ENCODE measurements at regions not wholly inside any gene's neighbourhood (a gene's known extent, or its start where the extent isn't known, plus 50 kb on each side); places are given as distances from the start of the nearest gene placed in this dataset.
"Not testable (repeated sequence)": the region's sequence is repeated elsewhere in the genome, so short reads cannot be mapped to it uniquely, and the experiment has no call there.

DNA sequence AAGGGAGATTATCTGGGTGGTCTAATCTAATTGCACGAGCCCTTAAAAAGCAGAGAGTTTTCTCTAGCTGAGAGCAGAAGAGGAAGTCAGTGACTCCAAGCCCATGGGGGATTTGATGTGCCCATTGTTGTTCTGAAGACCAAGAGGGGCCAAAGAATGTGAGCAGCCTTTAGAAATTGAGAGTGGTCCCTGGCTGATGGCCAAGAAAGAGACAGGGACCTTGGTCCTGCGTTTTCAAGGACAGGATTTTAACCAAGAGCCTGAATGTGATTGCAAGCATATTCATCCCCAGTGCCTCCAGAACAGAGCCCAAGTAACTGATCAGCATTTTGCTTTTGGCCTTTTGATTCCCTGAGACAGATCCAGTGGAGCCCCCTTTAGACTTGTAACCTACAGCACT lies 1353.9 kb downstream of the AACS start:
- DNase-seq: no peak

DNA sequence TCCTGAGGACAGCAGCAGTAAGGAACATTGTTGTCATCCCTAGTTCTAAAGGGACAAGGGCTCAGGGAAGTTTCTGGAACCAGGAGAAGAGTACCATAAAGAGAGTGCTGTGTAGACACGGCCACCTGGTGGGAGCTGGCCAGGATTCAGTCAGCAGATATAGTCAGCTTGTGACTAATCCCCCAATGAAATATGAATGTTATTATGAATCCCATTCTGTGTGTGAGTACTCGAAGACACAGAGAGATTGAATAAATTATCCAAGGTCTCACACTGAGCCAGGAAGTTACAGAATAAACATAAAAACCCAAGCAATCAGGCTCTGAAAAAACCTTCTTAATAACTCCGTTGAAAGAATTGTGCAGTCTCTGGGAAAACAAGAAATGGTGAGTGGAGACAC lies 1359.5 kb downstream of the AACS start:
- DNase-seq: no peak

DNA sequence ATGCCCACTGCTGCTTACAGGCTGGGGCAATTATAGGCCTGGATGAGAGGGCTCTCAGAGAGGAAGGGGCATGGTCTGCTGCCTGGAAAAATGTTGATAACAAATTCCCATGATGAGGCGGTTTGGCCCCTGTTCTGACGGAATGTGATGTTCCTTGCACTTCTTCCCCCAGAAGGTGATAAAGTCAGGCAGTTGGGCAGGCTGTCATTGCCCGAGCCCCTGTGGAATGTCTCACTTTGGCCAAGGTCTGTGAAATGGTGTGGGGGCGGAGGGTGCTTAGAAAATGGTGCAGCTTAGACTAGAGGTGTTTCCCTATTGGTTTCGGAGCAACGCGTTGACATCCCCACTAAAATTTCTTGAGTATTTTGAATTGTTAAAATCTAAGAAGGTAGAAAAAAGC lies 1360.0 kb downstream of the AACS start:
- DNase-seq: no peak

DNA sequence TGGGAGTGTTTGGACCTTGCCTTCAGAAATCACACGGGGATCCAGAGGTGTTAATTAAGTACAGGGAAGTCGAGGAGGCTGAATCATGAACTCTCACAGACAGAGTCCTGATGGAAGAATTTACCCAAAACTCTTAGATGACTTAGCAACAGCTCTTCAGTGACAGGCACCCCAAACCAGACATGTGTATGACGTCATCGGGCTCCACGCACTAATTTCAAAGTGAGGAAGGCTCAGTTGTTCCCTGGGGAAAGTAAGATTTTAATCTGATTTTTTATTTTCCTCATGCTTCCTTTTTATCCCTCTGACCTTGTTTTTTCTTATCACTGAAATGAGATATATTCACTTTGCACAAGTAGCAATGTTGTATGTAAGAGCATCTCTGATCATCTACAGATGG lies 1363.5 kb downstream of the AACS start:
- DNase-seq: no peak

DNA sequence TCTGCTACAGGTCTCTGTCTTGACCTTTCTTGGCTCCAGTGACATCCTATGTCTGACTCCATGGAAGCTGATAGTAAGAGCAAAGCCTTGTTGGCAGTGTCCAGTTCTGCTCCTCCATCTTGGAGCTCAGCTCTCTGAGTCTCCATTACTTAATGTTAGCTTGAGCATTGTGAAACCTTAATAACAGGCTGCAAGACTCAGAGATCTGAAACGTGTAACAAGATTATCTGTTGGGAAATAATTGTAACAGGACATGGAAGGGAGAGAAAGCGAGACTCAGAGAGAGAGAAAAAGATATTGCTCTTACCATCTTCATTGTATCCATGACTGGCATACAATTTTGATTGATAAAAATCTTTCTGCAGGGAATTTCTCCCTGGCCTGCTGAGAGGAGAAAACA lies 1365.7 kb downstream of the AACS start:
- DNase-seq: no peak

DNA sequence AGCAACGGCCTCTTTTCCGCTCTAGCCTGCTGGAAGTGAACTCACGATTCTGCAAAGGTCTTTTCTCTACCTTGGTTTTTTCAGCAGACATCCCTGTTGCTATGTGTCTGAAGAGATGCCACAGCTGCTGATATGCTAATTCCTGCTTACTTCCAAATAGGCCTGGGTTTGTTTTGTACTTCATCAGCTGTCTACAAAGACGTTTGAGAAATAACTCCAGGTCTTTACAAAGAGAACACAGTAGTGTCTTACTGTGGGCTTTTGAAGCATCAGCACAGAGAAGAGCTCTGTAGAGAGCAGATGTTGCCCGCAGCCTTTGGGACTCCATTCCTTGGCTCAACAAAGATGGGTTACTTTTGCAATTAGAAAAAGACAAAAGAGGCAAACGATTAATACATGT lies 1366.5 kb downstream of the AACS start:
- DNase-seq: no peak

DNA sequence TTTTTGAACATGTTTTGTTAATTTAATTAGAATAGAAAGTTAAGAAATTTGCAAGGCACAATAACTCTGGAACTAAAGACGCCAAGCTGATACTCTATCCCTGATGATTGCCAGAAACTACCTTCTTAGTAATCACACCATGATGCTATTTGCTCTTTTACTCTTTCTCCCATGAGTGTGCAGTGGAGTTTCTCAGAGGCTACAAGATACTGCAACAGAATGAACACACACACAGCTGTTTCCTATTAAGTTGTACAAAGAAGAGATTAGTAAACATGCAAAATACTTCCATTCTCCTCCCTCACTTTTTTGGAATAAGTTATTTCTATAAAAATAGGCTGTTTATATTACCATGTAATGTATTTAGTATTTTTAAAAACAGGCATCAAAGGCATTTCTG lies 1367.5 kb downstream of the AACS start:
- DNase-seq: no peak

DNA sequence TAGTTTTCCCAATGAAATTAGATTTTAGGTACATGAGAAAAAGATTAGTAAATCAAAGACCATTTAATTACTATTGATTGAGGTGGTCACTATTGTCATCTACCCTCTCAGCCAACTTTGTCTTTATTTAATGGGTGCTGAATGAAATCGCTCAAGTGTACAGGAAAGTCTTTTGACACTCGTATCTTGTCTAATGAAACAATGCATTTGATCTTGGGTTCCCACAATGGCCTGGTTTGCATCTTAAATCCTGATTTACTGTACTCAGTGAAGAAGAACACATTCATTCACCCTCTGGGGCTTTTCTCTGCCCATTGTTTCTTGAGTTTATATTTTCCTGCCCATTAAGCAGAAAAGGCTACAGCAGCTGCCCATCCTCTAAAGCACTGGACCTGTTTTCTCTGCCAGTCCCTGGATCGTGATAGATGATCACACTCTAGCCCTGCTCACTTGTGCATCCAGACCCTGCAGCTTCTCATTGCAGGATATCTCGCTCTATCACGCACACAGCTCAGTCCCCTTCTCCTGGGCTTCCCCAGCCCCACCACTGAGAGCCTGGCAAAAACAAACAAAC lies 1369.3 kb downstream of the AACS start:
- no peak for DNase-seq

DNA sequence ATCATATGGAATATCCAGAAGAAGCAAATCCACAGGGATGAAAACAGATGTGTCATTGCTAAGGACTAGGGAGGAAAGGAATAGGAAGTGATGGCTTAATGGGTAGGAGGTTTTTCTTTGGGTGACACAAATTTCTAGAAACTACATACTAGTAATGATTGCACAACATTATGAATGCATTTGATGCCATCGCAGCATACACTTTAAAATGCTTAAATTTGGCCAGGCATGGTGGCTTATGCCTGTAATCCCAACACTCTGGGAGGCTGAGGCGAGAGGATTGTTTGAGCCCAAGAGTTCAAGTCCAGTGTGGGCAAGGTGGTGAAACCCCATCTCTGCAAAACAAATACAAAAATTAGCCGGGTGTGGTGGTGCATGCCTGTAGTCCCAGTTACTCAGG lies 1370.8 kb downstream of the AACS start:
- no peak for DNase-seq

DNA sequence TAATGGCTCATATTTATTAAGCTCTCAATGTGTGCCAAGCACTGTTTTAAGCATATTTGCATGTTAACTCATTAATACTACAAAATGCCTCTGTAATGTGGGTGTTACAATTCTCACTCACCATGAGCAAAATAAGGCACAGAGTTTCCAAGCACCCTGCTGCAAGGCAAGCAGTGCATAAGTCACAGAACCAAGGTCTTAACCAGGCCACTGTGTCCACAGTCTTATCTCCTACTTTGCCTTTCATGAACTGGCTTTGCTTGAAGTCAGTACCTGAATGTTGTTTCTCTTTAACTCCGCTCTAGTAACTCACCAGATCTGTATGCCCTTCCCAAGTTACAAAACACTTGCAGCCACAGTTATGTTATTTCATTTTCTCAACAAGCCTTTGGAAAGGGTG lies 1372.7 kb downstream of the AACS start:
- no peak for DNase-seq

DNA sequence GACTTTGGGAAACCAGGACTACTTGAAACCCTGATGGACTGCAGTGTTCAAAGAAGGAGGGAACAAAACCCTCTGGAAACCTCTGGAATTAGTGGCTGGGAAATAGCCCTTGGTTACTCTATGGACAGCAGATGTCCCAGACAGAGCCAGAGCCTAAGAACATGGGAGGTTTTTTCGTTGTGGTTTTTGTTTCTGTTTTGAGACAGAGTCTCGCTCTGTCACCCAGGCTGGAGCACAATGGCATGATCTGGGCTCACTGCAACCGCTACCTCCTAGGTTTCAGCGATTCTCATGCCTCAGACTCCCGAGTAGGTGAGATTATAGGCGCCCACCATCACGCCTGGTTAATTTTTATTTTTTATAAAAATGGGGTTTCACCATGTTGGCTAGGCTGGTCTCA lies 1378.7 kb downstream of the AACS start:
- DNase-seq: no peak

DNA sequence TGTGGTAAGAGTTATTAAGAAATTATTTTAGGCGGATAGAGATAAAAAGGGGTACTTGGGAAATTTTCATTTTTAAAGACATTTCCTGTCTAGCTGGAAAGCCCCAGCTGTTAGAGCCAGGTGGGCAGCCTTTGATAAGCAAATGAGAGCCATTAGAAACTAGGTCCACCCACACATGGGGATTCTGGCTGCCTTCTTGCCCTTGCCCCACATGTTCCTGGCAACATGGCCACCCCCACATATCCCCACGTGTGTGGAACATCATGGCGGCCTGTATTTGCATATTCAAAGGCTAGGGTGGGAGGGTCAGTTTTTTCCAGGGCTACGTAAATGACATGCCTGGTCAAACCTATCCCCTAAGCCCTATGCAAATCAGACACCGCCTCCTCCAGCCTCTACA lies 1382.1 kb downstream of the AACS start:
- no peak for DNase-seq

DNA sequence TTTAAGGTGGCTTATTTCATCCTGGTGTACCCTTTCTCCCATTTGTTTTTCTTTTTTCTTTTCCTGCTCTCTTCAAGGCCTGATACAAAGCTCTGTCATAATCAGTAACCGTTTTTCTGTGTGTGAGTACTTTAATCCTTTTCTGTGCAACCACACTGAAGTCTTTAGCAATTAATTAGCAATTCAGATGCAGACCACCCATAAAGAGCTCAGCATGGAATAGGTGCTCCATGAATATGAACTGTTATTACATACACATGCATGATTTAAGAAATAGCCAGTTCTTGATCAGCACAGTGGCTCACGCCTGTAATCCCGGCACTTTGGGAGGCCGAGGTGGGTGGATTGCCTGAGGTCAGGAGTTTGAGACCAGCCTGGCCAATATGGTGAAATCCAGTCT lies 1386.6 kb downstream of the AACS start:
- DNase-seq: no peak

DNA sequence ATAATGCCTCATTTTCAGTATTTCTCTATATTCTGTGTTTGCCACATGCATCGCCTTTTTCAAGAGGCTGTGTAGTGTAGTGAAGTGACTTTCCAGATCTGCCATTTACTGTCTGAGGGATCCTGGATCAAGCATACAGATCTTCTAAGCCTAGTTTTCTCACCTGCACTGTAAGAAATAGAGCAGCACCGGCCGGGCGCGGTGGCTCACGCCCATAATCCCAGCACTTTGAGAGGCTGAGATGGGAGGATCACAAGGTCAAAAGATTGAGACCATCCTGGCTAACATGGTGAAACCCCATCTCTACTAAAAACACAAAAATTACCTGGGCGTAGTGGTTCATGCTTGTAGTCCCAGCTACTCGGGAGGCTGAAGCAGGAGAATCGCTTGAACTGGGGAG lies 1387.5 kb downstream of the AACS start:
- not testable (repeated sequence) for DNase-seq

DNA sequence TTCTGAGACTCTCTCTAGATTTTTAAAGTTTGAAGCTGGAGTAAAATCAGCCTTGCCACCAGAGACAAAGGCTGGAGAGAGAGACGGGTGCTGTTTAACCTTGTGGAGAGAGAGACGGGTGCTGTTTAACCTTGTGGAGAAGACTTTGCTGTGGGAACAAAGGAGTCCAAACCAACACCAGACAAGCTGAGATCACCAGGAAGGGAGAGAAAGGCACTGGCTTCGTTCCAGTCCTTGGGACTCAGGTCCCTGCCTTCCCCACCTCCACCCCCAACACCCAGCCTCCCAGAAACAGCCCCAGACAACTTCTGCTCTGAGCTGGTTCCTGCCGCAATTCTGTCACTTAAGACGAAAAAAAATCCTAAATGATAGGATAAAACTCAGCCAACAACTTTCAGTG lies 1389.3 kb downstream of the AACS start:
- DNase-seq: no peak

DNA sequence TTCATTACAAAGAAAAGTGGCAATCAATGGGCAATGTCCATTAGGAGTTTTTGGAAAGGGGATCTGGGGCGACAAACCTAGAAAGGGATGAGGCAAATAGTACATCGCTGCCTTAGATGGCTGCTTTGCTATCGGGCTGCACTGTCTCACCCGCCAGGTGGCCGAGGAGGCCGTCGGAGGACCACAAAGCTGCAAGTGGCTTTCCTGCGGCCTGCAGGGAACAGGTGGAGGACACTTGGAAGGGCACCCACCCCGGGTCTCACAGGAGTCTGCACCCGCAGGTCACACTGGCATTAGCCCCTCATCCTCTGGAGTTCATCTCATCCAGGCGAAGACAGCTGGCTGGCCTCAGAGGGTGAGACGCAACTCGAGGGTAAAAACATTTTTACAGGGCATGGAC lies 1392.5 kb downstream of the AACS start:
- DNase-seq: no peak

DNA sequence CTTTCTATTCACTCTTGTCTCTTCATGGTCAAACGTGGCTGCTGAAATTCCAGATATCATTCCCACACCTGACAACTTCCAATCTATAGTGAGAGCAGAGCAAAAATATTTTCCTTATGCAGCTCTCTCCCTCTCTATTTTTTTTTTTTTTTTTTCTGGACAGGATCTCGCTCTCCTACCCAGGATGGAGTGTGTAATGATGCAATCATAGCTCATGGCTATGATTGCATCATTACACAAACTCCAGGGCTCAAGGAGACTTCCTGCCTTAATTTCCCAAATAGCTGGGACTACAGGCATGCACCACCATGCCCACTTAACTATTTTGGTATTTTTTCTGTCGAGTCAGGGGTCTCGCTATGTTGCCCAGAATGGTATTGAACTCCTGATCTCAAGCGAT lies 1398.9 kb downstream of the AACS start:
- DNase-seq: no peak

DNA sequence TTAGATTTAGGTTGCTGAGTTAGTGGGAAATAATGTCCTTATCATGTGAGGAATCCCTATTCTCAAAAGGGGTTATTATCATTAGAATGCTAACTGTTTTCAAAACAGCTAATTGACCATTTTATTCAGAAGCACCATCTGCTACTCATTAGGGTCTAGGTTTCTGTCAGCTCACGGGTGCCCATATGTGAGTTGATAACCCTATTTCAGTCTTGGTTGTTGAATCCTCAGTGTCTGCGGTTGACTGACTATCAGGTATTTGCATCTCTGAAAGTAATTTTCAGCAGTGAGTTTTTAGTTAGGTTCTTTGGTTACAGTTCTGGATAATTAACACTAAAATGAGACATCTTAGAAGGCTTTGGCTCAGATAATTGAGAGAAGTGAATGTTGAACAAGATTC lies 1404.0 kb downstream of the AACS start:
- no peak for DNase-seq

DNA sequence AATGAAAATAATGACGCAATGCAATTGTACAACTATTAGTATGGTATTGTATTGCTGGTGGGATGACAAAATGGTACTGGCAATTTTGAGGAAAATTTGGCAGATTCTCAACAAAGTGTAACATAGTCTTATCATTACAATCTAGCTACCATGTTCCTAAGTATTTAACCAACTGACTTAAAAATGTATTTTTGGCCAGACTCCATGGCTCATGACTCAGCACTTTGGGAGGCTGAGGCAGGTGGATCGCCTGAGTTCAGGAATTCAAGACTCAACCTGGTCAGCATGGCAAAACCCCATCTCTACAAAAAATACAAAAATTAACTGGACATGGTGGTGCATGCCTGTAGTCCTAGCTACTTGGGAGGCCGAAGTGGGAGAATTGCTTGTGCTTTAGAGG lies 1409.5 kb downstream of the AACS start:
- no peak for DNase-seq

DNA sequence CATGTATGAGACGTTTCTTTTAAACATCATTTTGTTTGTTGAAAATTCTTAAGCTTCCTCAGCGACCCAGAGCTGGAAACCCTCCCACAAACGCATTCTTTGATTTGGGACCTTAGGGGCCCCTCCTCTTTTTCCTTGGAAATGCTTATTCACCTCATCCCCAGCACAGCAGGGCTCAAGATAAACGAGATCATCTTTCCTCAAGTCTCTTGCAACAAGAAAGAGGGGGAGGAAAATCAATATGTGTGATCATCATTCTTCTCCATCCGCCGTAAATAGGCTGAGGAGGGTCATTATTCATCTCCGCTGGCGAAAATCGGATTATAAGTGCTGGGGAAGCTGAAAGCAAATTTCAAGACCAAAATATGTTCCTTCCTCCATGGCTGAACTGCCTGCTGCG lies 1415.2 kb downstream of the AACS start:
- DNase-seq: no peak

DNA sequence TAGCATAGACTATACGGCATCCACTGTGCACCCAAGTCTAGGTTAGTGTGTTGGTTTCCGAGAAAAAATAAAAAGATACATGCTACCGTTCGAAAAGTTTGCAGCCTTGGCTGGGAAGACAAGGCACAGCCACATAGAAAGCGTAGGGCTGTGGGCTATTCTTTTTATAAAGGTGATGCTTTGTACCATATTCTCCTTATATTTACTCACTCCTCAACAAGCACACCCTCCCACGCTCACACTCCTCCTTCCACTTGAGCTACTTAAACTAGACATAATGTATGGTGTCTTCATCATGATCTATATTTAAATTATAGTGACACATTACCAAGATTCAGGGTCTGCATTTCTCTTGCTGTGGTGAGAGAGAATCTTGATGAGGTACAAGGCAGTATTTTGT lies 1416.5 kb downstream of the AACS start:
- DNase-seq: peak in 1 of 51 donors; percentile 12

DNA sequence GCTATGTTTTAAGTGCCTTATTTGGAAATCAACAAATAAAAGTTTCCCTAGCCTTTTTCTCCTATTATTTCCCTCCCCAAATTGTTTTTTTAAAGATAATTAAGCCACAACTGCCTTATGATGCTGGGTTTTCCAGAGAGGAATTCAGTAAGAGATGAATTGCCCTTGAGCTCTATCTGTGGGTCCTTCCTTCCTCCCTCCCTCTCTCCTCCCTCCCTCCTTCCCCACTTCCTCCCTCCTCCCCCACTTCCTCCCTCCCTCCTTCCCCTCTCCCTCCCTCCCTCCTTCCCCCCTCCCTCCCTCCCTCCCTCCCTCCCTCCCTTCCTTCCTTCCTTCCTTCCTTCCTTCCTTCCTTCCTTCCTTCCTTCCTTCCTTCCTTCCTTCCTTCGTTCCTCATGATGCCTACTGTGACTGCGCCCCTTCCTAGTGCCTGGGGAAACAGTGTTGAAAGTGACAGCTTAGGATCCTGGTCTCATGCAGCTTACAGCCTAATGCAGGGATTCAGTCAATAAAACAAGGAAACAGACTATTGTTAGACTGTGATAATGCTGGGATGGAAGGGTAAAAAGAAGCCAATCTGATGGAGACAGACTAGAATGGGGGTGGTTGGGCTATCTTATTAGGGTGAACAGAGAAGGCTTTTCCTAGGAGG lies 1417.1 kb downstream of the AACS start:
- no peak for DNase-seq

DNA sequence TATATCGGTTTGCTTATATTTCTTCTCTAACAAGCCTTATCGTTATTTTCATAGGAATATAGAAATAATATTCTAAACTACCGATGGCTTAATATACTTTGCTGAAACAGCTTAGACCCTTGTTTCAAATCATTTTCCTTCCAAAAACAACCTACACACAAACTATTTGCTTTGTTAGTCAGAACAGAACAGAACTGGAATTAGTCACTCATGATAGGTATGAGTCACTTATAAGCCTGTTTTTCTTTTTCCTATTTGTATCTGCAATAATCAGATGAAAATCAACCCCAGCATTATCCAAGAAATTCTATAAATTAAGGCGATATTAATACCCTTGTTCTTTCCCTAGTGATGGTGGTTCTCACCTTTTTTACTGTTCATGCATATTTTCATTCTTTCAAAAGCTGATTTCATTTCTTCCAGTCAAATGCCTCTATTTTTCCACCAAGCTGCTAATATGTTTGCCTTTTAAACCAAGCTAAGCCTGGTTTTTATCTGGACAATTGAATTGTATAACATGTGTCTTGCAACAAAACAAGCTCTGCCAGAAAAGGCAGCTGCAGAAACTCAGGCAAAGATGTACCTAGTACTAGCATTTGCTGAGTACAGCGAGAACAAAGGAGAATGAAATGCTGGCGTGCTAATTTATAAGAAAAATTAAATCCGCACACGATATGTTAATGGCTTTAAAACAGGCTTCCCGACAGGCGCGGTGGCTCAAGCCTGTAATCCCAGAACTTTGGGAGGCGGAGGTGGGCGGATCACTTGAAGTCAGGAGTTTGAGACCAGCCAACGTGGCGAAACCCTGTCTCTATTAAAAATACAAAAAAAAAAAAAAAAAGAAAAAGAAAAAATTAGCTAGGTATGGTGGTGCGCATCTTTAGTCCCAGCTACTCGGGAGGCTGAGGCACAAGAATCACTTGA lies 1418.2 kb downstream of the AACS start:
- peak in 1 of 51 donors; percentile 24 for DNase-seq

All from hypothalamus (tissue), 51 donors.